ENCODE measurements at regions not wholly inside any gene's neighbourhood (a gene's known extent, or its start where the extent isn't known, plus 50 kb on each side); places are given as distances from the start of the nearest gene placed in this dataset.

- no peaks in the 10 kb centered on the region for H3K36me3 ChIP-seq (replicated peaks in 1 of 2; ENCODE audit: control extremely low read depth in 1 of 2, control insufficient read depth in 1 of 2, extremely low read depth in 1 of 2, insufficient read depth in 2 of 2, low read length in 1 of 2)
- H3K4me3 ChIP-seq (ENCODE audit: control extremely low read depth in 1 of 5, extremely low read depth in 1 of 5, insufficient read depth in 1 of 5, low read depth in 2 of 5, low read length in 4 of 5) = no peak overlapping the region
- WGBS (ENCODE audit: insufficient coverage) = 85% methylated on average over 8 of the region's 8 CpGs
- H3K4me3 Mint-ChIP-seq = no peak overlapping the region
- H3K9me3 ChIP-seq (ENCODE audit: control extremely low read depth in 1 of 3, control insufficient read depth in 2 of 3, insufficient read depth in 1 of 3, low read length in 2 of 3) = peaks cover 0 to 4% (median 0%) of the 10 kb centered on the region in 3 donors
- no peak overlapping the region for H3K27ac ChIP-seq (ENCODE audit: low read length in 2 of 2)
- no peak overlapping the region for H3K9ac ChIP-seq (ENCODE audit: low read length)
- no peak overlapping the region for H3K27ac Mint-ChIP-seq
- peaks cover under 1% of the 10 kb centered on the region for H3K9me3 Mint-ChIP-seq (ENCODE audit: insufficient read depth)
- H4K20me1 ChIP-seq (ENCODE audit: control insufficient read depth, insufficient read depth, low read length, poor library complexity, severe bottlenecking) = no peaks in the 10 kb centered on the region
- no peak for TF ChIP-seq EZH2 (IDR thresholded peaks at IDR 0.05; ENCODE audit: borderline replicate concordance, insufficient read depth, low read depth, low read length, poor library complexity, severe bottlenecking)
- no peak for TF ChIP-seq CTCF (IDR thresholded peaks at IDR 0.05)
- no peaks in the 10 kb centered on the region for H3K4me1 Mint-ChIP-seq
- intact Hi-C loops (cut with micrococcal nuclease) = no loop called here
- H3K27me3 ChIP-seq (replicated peaks in 1 of 4; ENCODE audit: control extremely low read depth in 1 of 4, control insufficient read depth in 3 of 4, insufficient read depth in 4 of 4, low read length in 3 of 4) = no peaks in the 10 kb centered on the region
- H3K4me2 ChIP-seq (replicated peaks; ENCODE audit: low read depth, low read length, poor library complexity, severe bottlenecking) = no peak overlapping the region
- no peaks in the 10 kb centered on the region for H3K79me2 ChIP-seq (ENCODE audit: control insufficient read depth, insufficient read depth, low read length)
- no peak overlapping the region for H2AFZ ChIP-seq (ENCODE audit: insufficient read depth, low read depth, low read length, poor library complexity, severe bottlenecking)
- peaks cover 11% of the 10 kb centered on the region for H3K27me3 Mint-ChIP-seq
- ATAC-seq (ENCODE audit: low read depth) (no peak), DNase-seq (no peak)
- H3K4me1 ChIP-seq (ENCODE audit: control insufficient read depth in 2 of 2, insufficient read depth in 2 of 2, low read length in 2 of 2) = no peaks in the 10 kb centered on the region
- CTCF ChIA-PET = no interaction called here
- POLR2A ChIA-PET = no interaction called here
Observed at GRCh38 chr2:15040429-15041084, 408.0 kb downstream of the LRATD1 start.

- H3K4me1 ChIP-seq (ENCODE audit: control insufficient read depth in 2 of 2, insufficient read depth in 2 of 2, low read length in 2 of 2) = no peaks in the 10 kb centered on the region
- H4K20me1 ChIP-seq (ENCODE audit: control insufficient read depth, insufficient read depth, low read length, poor library complexity, severe bottlenecking) = no peaks in the 10 kb centered on the region
- H2AFZ ChIP-seq (ENCODE audit: insufficient read depth, low read depth, low read length, poor library complexity, severe bottlenecking) = no peak overlapping the region
- no peak overlapping the region for H3K4me3 ChIP-seq (ENCODE audit: control extremely low read depth in 1 of 5, extremely low read depth in 1 of 5, insufficient read depth in 1 of 5, low read depth in 2 of 5, low read length in 4 of 5)
- no peaks in the 10 kb centered on the region for H3K27me3 ChIP-seq (replicated peaks in 1 of 4; ENCODE audit: control extremely low read depth in 1 of 4, control insufficient read depth in 3 of 4, insufficient read depth in 4 of 4, low read length in 3 of 4)
- H3K4me3 Mint-ChIP-seq = no peak overlapping the region
- ChIA-PET POLR2A (no interaction called here), CTCF (no interaction called here)
- H3K9ac ChIP-seq (ENCODE audit: low read length) = no peak overlapping the region
- TF ChIP-seq EZH2 (IDR thresholded peaks at IDR 0.05; ENCODE audit: borderline replicate concordance, insufficient read depth, low read depth, low read length, poor library complexity, severe bottlenecking) = no peak
- no peak for TF ChIP-seq CTCF (IDR thresholded peaks at IDR 0.05)
- intact Hi-C loops (cut with micrococcal nuclease) = no loop called here
- H3K9me3 Mint-ChIP-seq (ENCODE audit: insufficient read depth) = no peaks in the 10 kb centered on the region
- WGBS (ENCODE audit: insufficient coverage) = 82% methylated on average over 4 of the region's 5 CpGs
- no peaks in the 10 kb centered on the region for H3K36me3 ChIP-seq (replicated peaks in 1 of 2; ENCODE audit: control extremely low read depth in 1 of 2, control insufficient read depth in 1 of 2, extremely low read depth in 1 of 2, insufficient read depth in 2 of 2, low read length in 1 of 2)
- H3K27ac Mint-ChIP-seq = no peak overlapping the region
- H3K4me1 Mint-ChIP-seq = no peaks in the 10 kb centered on the region
- DNase-seq (no peak), ATAC-seq (ENCODE audit: low read depth) (no peak)
- H3K4me2 ChIP-seq (replicated peaks; ENCODE audit: low read depth, low read length, poor library complexity, severe bottlenecking) = no peak overlapping the region
- H3K9me3 ChIP-seq (ENCODE audit: control extremely low read depth in 1 of 3, control insufficient read depth in 2 of 3, insufficient read depth in 1 of 3, low read length in 2 of 3) = peaks cover 0 to 4% (median 0%) of the 10 kb centered on the region in 3 donors
- no peaks in the 10 kb centered on the region for H3K79me2 ChIP-seq (ENCODE audit: control insufficient read depth, insufficient read depth, low read length)
- peaks cover 11% of the 10 kb centered on the region for H3K27me3 Mint-ChIP-seq
- H3K27ac ChIP-seq (ENCODE audit: low read length in 2 of 2) = no peak overlapping the region
Observed at GRCh38 chr2:15041429-15041837, 408.9 kb downstream of the LRATD1 start.

All from B cell (primary cell).